ENCODE measurements at regions not wholly inside any gene's neighbourhood (a gene's known extent, or its start where the extent isn't known, plus 50 kb on each side); places are given as distances from the start of the nearest gene placed in this dataset.

DNA sequence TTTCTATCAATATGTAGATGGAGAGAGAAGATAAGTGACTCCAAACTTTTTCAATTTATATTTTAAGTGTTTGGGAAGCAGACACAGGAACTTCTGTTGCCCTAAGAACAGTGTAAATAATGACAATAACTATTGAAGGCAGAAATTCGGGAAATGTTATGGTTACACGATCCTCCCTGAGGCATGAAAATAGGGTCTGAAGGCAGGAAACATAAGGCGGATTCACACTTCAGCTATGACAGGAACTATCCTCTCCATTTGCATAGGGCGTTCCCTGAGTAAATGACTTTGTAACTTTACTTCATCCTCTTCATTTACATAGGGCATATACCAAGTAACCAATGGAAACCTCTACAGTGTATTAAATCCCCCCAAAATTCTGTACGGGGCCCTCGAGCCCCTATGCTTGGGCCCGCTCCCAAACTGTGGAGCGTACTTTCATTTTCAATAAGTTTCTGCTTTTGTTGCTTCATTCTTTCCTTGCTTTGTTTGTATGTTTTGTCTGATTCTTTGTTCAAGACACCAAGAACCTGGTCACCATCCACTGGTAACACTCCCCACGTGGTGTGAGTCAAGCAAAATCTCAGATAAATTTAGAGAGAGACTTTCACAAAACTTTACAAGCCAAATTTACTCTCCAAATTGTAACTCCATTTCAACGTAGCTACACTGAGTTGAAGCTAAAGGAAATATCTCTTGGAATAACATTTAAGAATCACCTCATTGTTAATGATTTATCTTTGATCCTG is 2504.3 kb downstream of the ARAP2 start:
- TF ChIP-seq POLR2A (IDR thresholded peaks at IDR 0.05), result no peak
- TF ChIP-seq, protein P1, sequence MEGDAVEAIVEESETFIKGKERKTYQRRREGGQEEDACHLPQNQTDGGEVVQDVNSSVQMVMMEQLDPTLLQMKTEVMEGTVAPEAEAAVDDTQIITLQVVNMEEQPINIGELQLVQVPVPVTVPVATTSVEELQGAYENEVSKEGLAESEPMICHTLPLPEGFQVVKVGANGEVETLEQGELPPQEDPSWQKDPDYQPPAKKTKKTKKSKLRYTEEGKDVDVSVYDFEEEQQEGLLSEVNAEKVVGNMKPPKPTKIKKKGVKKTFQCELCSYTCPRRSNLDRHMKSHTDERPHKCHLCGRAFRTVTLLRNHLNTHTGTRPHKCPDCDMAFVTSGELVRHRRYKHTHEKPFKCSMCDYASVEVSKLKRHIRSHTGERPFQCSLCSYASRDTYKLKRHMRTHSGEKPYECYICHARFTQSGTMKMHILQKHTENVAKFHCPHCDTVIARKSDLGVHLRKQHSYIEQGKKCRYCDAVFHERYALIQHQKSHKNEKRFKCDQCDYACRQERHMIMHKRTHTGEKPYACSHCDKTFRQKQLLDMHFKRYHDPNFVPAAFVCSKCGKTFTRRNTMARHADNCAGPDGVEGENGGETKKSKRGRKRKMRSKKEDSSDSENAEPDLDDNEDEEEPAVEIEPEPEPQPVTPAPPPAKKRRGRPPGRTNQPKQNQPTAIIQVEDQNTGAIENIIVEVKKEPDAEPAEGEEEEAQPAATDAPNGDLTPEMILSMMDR (IDR thresholded peaks at IDR 0.05), result no peak
